ENCODE measurements at regions not wholly inside any gene's neighbourhood (a gene's known extent, or its start where the extent isn't known, plus 50 kb on each side); places are given as distances from the start of the nearest gene placed in this dataset.

DNA sequence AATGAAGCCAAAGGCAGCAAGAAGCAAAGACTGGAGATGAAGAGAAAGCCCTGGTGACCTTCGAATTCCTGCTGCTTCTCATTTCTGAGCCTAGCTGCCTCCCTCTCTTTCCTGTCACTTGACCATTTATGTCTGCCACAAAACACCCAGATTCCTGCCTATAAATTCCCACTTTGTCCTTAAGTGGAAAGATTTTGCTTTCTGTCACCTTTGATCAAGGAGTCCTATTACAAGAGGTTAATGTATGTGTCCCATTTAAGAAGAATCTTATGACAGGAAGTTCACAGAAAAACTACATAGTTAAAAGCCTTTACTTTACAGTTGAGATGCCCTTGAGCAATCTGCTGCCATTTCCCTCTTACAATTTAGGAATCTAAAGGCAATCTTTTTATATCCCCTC, 155.7 kb downstream of the GALC start:
- DNase-seq (ENCODE audit: low spot score) = no peak
- Histone ChIP-seq H4K20me1 (ENCODE audit: insufficient read depth, low read length) (no peaks in the 10 kb centered on the region), H3K4me3 (replicated peaks in 1 of 3; ENCODE audit: insufficient read depth in 1 of 3, low read depth in 2 of 3, low read length in 3 of 3) (no peak overlapping the region), H3K9me3 (ENCODE audit: low read length) (no peaks in the 10 kb centered on the region), H3K27ac (ENCODE audit: extremely low read length, insufficient read depth, low read length) (no peak overlapping the region), H3K79me2 (ENCODE audit: insufficient read depth, low read length) (no peaks in the 10 kb centered on the region), H3K27me3 (ENCODE audit: control insufficient read depth in 1 of 2, insufficient read depth in 2 of 2, low read length in 2 of 2) (no peaks in the 10 kb centered on the region), H3K9ac (ENCODE audit: insufficient read depth, low read depth, low read length) (no peak overlapping the region), H2AFZ (ENCODE audit: low read length) (no peak overlapping the region), H3K4me1 (ENCODE audit: insufficient read depth, low read length) (no peaks in the 10 kb centered on the region), H3K4me2 (ENCODE audit: low read depth, low read length) (no peak overlapping the region), H3K36me3 (replicated peaks in 1 of 2; ENCODE audit: control insufficient read depth in 1 of 2, insufficient read depth in 2 of 2, low read length in 2 of 2) (no peaks in the 10 kb centered on the region)
- POLR2A ChIA-PET = no interaction called here
- intact Hi-C loops (cut with micrococcal nuclease; ENCODE audit: unreplicated experiment) = no loop called here
- ATAC-seq = no peak
- no TSS peak for BruUV-seq (replicated peaks)
- in situ Hi-C loops (cut with HindIII; ENCODE audit: extremely low pct_ligation_motif_present, low pct_unique_long_range_greater_than_20kb) = no loop called here
- FAIRE-seq = no peak
- WGBS (ENCODE audit: low lambda C conversion rate) = 4% methylated on average over 1 of the region's 1 CpG
- TF ChIP-seq REXO4 (CRISPR knock-in tag; IDR thresholded peaks at IDR 0.05; ENCODE audit: borderline replicate concordance) = no peak
- TF ChIP-seq, protein P1, sequence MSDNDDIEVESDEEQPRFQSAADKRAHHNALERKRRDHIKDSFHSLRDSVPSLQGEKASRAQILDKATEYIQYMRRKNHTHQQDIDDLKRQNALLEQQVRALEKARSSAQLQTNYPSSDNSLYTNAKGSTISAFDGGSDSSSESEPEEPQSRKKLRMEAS (IDR thresholded peaks at IDR 0.05) = no peak
- TF ChIP-seq, protein P2, sequence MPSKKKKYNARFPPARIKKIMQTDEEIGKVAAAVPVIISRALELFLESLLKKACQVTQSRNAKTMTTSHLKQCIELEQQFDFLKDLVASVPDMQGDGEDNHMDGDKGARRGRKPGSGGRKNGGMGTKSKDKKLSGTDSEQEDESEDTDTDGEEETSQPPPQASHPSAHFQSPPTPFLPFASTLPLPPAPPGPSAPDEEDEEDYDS (CRISPR knock-in tag; IDR thresholded peaks at IDR 0.05) = no peak
- TF ChIP-seq HHEX (CRISPR knock-in tag; IDR thresholded peaks at IDR 0.05) = no peak
- no peak for TF ChIP-seq SYNCRIP (IDR thresholded peaks at IDR 0.05; ENCODE audit: insufficient read depth, low read depth, low read length)
- no peak for TF ChIP-seq POGZ (CRISPR knock-in tag; IDR thresholded peaks at IDR 0.05)
- no peak for TF ChIP-seq MEIS2 (CRISPR knock-in tag; IDR thresholded peaks at IDR 0.05)
- TF ChIP-seq ZNF577 (CRISPR knock-in tag; IDR thresholded peaks at IDR 0.05; ENCODE audit: borderline replicate concordance, low read depth) = no peak
- TF ChIP-seq TOE1 (CRISPR knock-in tag; IDR thresholded peaks at IDR 0.05) = no peak
- TF ChIP-seq, protein P3, sequence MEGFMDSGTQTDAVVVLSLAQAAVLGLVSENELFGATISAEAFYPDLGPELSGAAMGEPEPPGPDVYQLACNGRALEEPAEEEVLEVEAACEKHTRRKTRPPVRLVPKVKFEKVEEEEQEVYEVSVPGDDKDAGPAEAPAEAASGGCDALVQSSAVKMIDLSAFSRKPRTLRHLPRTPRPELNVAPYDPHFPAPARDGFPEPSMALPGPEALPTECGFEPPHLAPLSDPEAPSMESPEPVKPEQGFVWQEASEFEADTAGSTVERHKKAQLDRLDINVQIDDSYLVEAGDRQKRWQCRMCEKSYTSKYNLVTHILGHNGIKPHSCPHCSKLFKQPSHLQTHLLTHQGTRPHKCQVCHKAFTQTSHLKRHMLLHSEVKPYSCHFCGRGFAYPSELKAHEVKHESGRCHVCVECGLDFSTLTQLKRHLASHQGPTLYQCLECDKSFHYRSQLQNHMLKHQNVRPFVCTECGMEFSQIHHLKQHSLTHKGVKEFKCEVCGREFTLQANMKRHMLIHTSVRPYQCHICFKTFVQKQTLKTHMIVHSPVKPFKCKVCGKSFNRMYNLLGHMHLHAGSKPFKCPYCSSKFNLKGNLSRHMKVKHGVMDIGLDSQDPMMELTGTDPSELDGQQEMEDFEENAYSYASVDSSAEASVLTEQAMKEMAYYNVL (CRISPR knock-in tag; IDR thresholded peaks at IDR 0.05; ENCODE audit: borderline replicate concordance) = no peak
- no peak for TF ChIP-seq ZNF510 (CRISPR knock-in tag; IDR thresholded peaks at IDR 0.05; ENCODE audit: low read depth)
- TF ChIP-seq SMAD1 (CRISPR knock-in tag; IDR thresholded peaks at IDR 0.05; ENCODE audit: borderline replicate concordance, low read depth) = no peak
- no peak for TF ChIP-seq IRF2 (CRISPR knock-in tag; IDR thresholded peaks at IDR 0.05)
- no peak for TF ChIP-seq KAT2B (IDR thresholded peaks at IDR 0.05; ENCODE audit: borderline replicate concordance, low read depth, low read length)
- no peak for TF ChIP-seq U2AF1 (optimal IDR thresholded peaks at IDR 0.05; ENCODE audit: low read depth, low read length)
- no peak for TF ChIP-seq ZNF350 (CRISPR knock-in tag; IDR thresholded peaks at IDR 0.05; ENCODE audit: borderline replicate concordance, low read depth)
- TF ChIP-seq TP53 (CRISPR knock-in tag; conservative IDR thresholded peaks at IDR 0.05) = no peak
- TF ChIP-seq, protein P4, sequence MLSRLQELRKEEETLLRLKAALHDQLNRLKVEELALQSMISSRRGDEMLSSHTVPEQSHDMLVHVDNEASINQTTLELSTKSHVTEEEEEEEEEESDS (CRISPR knock-in tag; IDR thresholded peaks at IDR 0.05; ENCODE audit: borderline replicate concordance) = no peak
- TF ChIP-seq, protein P5, sequence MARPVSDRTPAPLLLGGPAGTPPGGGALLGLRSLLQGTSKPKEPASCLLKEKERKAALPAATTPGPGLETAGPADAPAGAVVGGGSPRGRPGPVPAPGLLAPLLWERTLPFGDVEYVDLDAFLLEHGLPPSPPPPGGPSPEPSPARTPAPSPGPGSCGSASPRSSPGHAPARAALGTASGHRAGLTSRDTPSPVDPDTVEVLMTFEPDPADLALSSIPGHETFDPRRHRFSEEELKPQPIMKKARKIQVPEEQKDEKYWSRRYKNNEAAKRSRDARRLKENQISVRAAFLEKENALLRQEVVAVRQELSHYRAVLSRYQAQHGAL (CRISPR knock-in tag; IDR thresholded peaks at IDR 0.05; ENCODE audit: not compliant biosample characterization) = no peak
- TF ChIP-seq XBP1 (CRISPR knock-in tag; IDR thresholded peaks at IDR 0.05) = no peak
- CTCF ChIA-PET (ENCODE audit: low intra/inter-chr PET ratio, low total read pairs) = no interaction called here
